ENCODE measurements at regions not wholly inside any gene's neighbourhood (a gene's known extent, or its start where the extent isn't known, plus 50 kb on each side); places are given as distances from the start of the nearest gene placed in this dataset.

DNA sequence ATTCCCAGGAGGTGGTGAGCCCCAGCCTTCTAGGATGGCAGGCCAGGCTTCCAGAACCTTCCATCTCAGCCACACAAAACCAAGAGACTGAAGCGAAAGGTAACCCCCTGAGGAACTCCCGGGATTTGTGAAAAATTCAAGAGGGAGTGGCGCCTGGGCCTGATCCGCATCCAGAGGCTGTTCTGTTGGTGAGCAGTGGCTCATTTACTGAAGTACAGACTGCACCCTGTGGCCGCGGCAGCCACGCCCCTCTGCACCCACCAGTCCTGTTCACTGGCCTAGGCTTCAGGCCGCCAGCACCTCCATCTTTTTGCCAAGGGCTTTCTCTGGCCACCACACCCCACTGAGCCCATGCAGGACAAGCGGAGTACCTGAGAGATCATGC, 79.1 kb upstream of the PTPN1 start:
- no peak for DNase-seq
- H3K27ac Mint-ChIP-seq (ENCODE audit: unreplicated experiment), result no peak overlapping the region
- H3K4me3 Mint-ChIP-seq (ENCODE audit: low read depth, unreplicated experiment), result no peak overlapping the region
- intact Hi-C loops (cut with micrococcal nuclease; ENCODE audit: unreplicated experiment), result no loop called here
- H3K27me3 Mint-ChIP-seq (ENCODE audit: unreplicated experiment), result no peaks in the 10 kb centered on the region
- H3K4me1 Mint-ChIP-seq (ENCODE audit: low read depth, unreplicated experiment), result peaks cover 69% of the 10 kb centered on the region
- TF ChIP-seq CTCF (IDR thresholded peaks at IDR 0.05; ENCODE audit: unreplicated experiment), result no peak
- H3K36me3 Mint-ChIP-seq (ENCODE audit: insufficient read depth, unreplicated experiment), result no peaks in the 10 kb centered on the region
- H3K9me3 Mint-ChIP-seq (ENCODE audit: low read depth, unreplicated experiment), result no peaks in the 10 kb centered on the region
- CTCF ChIA-PET, result no interaction called here
- BruUV-seq (replicated peaks), result no TSS peak

DNA sequence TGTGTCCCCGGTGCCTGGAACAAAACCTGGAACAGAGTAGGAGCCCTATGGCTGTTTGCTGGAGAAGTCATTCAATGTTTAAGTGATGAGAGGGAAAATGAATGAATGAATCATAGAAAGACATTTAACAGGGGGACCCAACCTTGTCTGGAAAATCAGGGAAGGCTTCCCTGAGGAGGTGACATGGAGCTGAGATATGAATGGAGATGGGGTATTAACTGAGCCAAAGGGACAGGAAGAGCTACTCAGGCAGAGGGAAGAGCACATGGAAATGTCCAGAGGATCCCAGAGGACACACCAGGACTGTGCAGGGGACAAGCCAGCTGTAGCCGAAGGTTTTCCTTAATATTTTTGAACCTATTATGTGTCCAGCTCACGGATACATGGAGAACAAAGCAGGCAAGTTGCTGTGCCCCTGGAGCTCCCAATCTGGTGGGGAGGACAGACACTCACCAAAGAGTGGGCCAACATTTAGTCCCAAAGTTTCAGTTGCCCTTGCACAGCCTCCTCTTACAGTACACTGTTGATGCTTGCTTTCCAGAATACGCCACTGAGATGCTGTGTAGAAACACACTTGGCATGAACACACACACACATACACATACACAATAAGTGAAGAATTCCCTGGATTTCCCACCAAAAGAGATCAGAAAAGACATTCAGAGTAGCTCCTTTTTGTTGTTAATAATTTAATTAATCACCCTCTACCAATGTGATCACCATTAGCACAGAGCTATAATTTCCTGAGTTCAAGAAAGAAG, 77.0 kb upstream of the PTPN1 start:
- Mint-ChIP-seq H3K9me3 (ENCODE audit: low read depth, unreplicated experiment) (no peaks in the 10 kb centered on the region), H3K27me3 (ENCODE audit: unreplicated experiment) (no peaks in the 10 kb centered on the region), H3K36me3 (ENCODE audit: insufficient read depth, unreplicated experiment) (no peaks in the 10 kb centered on the region), H3K4me3 (ENCODE audit: low read depth, unreplicated experiment) (no peak overlapping the region), H3K27ac (ENCODE audit: unreplicated experiment) (peak overlapping the region; percentile 7), H3K4me1 (ENCODE audit: low read depth, unreplicated experiment) (peaks cover 66% of the 10 kb centered on the region)
- no peak for TF ChIP-seq CTCF (IDR thresholded peaks at IDR 0.05; ENCODE audit: unreplicated experiment)
- CTCF ChIA-PET, result interaction anchor here (0.6 kb wide), 2 partner anchors 45 to 203 kb away, joined by 3 read pairs; no protein-coding TSS in a partner anchor
- no peak for DNase-seq
- intact Hi-C loops (cut with micrococcal nuclease; ENCODE audit: unreplicated experiment), result no loop called here
- no TSS peak for BruUV-seq (replicated peaks)

- TF ChIP-seq CTCF (IDR thresholded peaks at IDR 0.05; ENCODE audit: unreplicated experiment), result no peak
- H3K4me3 Mint-ChIP-seq (ENCODE audit: low read depth, unreplicated experiment), result no peak overlapping the region
- BruUV-seq (replicated peaks), result no TSS peak
- no peaks in the 10 kb centered on the region for H3K36me3 Mint-ChIP-seq (ENCODE audit: insufficient read depth, unreplicated experiment)
- CTCF ChIA-PET, result no interaction called here
- no peaks in the 10 kb centered on the region for H3K27me3 Mint-ChIP-seq (ENCODE audit: unreplicated experiment)
- no peak for DNase-seq
- H3K9me3 Mint-ChIP-seq (ENCODE audit: low read depth, unreplicated experiment), result no peaks in the 10 kb centered on the region
- intact Hi-C loops (cut with micrococcal nuclease; ENCODE audit: unreplicated experiment), result no loop called here
- H3K4me1 Mint-ChIP-seq (ENCODE audit: low read depth, unreplicated experiment), result peaks cover 74% of the 10 kb centered on the region
- peak overlapping the region; percentile 37 for H3K27ac Mint-ChIP-seq (ENCODE audit: unreplicated experiment)
Measured at GRCh38 chr20:50434321-50434652, 75.9 kb upstream of the PTPN1 start.

GRCh38 chr20:50434653-50435396, 75.4 kb upstream of the PTPN1 start:
- no peaks in the 10 kb centered on the region for H3K36me3 Mint-ChIP-seq (ENCODE audit: insufficient read depth, unreplicated experiment)
- H3K27ac Mint-ChIP-seq (ENCODE audit: unreplicated experiment), result peak overlapping the region; percentile 37
- no peaks in the 10 kb centered on the region for H3K27me3 Mint-ChIP-seq (ENCODE audit: unreplicated experiment)
- peaks cover 79% of the 10 kb centered on the region for H3K4me1 Mint-ChIP-seq (ENCODE audit: low read depth, unreplicated experiment)
- no peak overlapping the region for H3K4me3 Mint-ChIP-seq (ENCODE audit: low read depth, unreplicated experiment)
- no peaks in the 10 kb centered on the region for H3K9me3 Mint-ChIP-seq (ENCODE audit: low read depth, unreplicated experiment)
- TF ChIP-seq CTCF (IDR thresholded peaks at IDR 0.05; ENCODE audit: unreplicated experiment), result no peak
- peak; percentile 45 for DNase-seq
- BruUV-seq (replicated peaks), result no TSS peak
- CTCF ChIA-PET, result interaction anchor here (0.9 kb wide), 1 partner anchor 26 kb away, joined by 3 read pairs; no protein-coding TSS in a partner anchor
- intact Hi-C loops (cut with micrococcal nuclease; ENCODE audit: unreplicated experiment), result no loop called here
